ENCODE measurements at regions not wholly inside any gene's neighbourhood (a gene's known extent, or its start where the extent isn't known, plus 50 kb on each side); places are given as distances from the start of the nearest gene placed in this dataset.

DNA sequence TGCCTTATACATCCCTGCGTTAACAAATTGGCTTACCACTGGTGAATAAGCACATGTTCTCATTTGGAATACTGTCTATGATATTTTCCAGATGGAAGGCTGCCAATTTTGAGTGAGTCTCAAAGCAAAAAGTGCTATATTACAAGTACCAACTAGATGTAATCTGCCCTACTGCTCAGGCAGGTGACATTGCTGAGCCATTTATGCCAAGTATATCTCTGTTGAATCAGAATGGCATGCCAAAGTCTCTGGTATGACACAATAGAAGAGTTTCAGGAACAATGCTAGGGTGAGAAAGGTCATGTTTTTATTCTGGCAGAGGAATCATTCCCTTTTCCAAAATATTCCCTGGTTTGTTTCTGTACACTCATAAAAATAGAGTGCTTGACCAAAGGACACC, 356.5 kb downstream of the CDH9 start:
- DNase-seq (ENCODE audit: low read depth in 4 of 4, low spot score in 3 of 4), result no peak

DNA sequence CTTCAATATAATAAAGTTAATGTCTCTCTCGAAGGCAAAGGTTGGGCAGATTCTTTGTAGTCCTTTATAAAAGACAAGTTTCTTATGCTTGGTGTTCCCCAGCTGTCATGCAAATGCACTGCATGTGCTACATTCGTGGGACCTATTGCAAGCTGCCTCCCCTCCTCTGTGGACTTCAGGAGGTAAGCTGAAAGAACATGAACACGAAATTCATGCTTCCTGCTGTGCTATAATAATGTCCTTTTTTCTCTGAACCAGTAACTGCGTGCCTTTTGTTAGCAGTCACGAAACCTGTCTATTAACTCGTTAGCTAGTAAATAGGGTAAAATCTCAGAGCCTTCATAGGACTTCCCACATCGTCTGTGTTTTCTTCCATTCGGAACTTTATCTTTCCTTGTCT, 363.5 kb downstream of the CDH9 start:
- DNase-seq (ENCODE audit: low read depth in 4 of 4, low spot score in 3 of 4), result no peak

DNA sequence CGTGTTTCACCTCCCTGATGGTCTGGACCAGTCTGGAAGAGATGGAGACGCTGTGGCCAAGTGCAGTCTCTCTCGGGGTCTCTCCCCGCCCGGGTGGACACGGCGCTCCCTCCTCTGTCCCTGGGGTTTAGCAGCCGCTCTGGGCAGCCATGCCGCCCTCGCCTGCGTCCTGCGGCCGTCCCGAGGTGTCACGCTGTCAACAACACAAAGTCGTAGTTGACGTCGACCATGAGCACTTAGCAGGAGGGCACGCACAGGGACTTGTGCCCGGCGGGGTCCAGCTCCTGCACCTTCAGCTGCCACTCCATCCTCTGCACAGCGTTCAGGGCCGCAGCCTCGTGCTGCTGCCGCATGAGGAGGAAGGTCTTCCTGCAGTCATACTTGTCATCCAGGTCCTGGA, 368.9 kb downstream of the CDH9 start:
- no peak for DNase-seq (ENCODE audit: low read depth in 4 of 4, low spot score in 3 of 4)

DNA sequence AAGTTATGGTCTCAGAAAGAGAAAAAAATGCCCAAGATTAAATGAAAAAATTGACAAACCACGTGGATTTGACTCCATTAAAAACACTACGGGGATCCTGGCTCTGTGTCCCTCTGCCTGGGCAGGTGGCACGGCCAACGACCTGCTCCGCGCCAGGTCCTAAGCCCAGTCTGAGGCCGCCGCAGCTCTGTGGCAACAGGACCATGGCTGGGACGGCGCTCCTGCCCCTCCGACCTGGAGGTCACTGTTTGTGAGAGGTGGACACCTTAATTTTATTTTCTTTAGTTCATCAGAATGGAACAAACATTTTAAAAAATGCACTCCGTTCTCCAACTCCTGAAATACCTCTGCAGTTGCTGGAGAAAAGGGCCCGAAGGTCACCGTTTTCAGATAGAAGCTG, 369.4 kb downstream of the CDH9 start:
- DNase-seq (ENCODE audit: low read depth in 4 of 4, low spot score in 3 of 4), result no peak

DNA sequence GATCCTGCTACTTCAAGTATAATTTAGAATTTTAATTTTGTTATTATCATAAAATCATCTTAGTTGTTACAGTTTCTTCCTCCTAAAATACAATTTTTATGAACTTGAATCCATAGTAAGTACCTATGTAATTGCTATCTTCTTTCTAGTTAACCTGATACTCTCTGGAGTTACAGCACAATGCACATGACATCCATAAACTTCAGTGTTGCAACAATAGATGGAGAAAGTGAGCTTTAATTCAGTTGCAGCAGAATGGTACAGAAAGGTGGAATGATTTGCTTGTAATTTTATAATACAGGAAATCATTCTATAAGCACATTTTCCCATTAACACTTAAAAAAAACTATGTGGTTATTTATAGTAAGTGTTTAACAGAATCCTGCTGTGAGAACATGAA, 372.0 kb downstream of the CDH9 start:
- DNase-seq (ENCODE audit: low read depth in 4 of 4, low spot score in 3 of 4), result no peak

DNA sequence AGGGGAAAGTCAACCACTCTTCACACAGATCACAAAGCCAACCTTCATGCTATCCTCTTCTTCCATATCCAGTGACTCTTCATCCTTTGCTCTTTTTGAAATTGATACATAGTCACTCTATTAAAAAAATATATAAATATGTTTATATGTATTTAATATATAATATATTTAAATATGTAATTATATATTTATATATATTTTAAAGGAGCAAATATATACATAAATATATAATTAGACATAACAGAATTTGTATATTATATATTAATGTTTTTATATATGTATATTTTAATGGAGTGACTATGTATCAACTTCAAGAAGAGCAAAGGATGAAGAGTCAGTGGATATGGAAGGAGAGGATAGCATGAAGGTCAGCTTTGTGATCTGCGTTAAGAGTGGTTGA, 374.9 kb downstream of the CDH9 start:
- no peak for DNase-seq (ENCODE audit: low read depth in 4 of 4, low spot score in 3 of 4)

DNA sequence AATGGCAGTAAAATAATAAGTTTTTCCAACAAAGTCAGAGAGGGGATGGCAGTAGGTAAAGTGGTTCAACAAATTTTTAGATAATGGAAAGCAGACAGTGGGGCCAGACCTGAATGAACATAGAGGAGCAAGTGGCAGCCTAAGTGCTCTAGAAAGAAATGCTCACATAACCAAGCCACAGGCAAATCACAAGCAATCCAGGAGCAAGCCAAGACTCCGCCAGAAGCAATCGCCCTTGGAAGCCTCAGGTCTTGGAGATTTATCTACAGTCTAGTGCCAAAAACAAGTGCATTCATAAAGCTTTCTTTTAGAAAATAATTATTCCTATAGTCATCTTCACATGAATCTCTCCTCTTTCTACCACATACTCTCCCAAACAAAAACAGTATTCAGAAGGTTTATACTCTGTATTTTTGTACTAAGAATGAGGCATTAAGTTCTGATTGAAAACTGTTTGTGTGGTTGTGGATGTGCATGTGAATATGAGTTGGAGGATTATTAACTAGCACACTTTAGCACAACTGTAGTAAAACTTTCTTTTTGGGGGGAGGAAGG, 375.5 kb downstream of the CDH9 start:
- no peak for DNase-seq (ENCODE audit: low read depth in 4 of 4, low spot score in 3 of 4)

DNA sequence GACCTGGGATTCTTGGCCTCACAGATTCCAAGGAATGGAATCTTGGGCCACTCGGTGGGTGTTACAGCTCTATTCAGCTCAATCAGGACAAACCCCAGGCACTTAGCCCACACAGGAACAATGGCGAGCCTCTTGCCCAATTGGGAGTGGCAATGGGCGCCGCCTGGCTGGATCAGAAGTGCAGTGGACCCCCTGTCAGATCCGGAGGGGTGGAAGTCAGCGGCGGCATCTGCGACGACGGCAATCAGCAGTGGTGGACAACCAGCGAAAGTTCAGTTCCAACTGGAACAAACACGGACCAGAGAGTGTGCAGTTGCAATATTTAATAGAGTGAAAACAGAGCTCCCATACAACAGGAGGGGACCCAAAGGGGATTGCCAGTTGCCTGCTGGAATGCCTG, 378.3 kb downstream of the CDH9 start:
- no peak for DNase-seq (ENCODE audit: low read depth in 4 of 4, low spot score in 3 of 4)

DNA sequence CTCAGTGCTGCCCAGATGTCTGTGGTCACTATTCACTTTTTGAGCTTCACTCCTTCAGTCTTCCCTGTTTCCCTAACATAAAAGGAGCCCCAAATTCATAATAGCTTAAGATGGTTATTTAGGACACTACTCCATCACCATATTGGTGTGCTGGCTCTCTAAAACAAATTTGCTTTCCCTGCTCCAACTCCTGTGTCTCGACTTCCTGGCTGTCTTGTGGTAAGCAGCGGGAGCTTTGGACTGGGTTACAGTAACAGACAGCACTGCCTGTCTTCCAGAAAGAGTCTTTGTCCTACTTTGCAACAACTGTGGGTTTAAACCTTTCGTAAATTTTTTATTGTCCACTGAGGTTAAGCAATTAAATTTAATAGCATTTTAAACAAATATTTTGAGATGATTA, 389.4 kb downstream of the CDH9 start:
- no peak for DNase-seq (ENCODE audit: low read depth in 4 of 4, low spot score in 3 of 4)

DNA sequence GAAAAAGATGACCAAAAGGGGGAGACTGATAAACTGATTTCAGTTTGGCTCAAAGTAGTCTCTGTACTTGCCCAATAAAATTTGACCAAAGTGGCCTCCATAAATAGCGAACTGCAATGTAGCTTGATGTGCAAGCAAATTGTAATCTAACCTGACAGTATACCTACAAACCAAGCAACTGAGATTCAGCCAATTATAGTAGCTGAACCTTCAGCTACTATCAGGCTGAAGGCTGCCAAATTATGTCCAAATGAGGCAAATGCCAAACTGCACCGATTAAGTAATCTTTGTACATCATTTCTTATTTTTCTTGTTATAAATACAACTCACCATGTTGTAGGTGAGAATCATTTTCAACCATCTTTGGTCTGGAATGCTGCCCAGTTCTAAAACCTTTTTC, 390.6 kb downstream of the CDH9 start:
- DNase-seq (ENCODE audit: low read depth in 4 of 4, low spot score in 3 of 4), result no peak

DNA sequence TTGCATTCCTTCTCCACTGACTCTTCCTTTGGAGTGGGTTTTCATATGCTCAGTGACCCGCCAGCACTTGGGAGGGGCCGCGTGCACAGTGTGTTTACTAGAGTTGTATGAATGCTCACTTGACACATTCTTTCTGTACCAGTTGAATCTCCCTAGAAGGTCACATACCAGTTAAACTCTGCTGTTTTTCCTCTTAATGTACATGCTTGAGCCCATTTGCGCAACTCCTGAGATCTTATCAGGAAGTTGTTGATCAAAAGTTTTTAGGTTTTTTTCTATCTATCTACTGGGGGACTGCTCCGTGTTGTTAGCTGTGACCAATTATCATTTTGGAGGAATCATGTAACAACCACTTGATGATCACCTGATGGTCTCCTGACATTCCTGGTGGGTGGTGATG, 392.7 kb downstream of the CDH9 start:
- no peak for DNase-seq (ENCODE audit: low read depth in 4 of 4, low spot score in 3 of 4)

DNA sequence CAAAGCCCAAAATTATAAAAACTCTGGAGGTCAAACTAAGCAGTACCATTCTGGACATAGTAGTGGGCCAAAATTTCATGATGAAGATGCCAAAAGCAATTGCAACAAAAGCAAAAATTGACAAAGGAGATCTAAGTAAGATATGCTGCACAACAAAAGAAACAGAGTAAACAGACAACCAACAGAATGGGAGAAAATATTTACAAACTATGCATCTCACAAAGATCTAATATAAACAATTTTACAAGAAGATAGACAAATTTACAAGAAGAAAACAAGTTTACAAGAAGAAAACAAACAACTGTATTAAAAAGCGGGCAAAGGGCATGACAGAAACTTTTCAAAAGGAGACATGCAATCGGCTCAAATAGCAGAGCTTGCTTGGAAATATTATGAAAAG, 396.9 kb downstream of the CDH9 start:
- DNase-seq (ENCODE audit: low read depth in 4 of 4, low spot score in 3 of 4), result no peak

DNA sequence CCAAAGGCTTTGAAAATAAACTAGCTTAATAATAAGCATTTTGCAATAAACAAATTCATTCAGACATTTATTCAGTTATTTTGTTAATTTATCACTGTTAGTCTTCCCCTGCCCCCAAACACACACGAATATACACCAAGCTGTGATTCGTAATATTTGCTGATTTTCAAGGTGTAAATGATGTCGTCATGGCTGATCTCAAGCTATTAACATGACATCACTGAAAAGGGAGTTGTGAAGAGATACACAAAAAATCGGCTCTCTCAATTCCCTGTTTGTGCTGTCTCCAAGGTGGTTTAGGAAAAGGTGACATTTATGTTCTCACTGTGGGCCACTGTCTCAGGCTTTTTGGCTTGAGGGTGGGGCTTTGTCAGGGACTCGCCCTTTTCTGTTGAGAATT, 413.3 kb downstream of the CDH9 start:
- DNase-seq (ENCODE audit: low read depth in 4 of 4, low spot score in 3 of 4), result no peak

DNA sequence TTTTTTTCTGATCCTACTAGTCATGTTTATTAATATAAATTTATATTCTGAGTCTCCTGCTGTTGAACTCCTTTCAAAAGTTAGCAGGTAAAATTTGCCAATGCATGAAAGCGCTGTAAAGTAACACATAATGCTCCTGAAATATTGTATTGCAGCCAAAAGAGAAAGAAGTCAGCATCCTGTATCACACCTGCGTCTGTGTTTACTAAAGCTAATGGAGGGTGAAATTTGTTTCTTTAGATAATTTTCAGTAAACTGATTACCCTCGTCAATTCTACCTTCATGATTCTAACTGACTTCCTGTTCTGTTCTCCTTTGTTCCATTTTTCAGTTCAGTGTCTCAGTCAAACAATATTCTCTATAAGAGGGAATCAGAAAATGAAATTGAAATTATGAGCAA, 415.4 kb downstream of the CDH9 start:
- no peak for DNase-seq (ENCODE audit: low read depth in 4 of 4, low spot score in 3 of 4)

DNA sequence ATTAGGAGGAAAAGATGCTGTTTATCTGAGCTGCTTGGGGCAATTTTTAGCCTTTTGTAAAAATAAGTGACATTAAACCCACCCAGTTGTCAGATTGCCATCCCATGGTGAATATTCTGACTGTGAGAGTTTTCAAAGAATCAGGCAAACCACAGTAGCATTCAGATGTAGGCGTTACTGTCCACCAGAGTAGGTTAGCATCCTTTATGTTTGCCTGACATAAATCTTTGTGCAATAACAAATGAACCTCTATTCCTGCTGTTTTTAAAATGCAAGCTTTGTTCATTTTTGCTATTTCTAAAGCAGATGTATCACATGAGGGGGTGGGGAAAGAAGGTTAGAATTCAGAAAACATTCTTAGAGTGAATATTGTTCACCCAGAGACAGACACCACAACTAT, 427.8 kb downstream of the CDH9 start:
- DNase-seq (ENCODE audit: low read depth in 4 of 4, low spot score in 3 of 4), result no peak

DNA sequence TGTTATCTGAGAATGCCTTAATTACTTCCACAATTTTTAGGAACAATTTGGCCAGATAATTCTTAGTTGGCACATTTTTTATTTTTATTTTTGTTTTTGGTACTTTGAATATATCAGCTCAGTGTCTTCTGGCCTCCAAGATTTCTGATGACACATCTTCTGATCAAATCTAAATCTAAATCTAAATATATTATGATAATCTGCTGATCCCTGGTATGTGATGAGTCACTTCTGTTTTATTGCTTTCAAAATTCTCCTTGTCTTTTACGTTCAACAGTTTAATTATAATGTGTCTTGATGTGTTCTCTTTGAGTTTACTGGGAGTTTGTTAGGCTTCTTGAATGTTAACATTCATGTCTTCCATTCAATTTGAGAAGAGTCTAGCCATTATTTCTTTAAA, 436.8 kb downstream of the CDH9 start:
- no peak for DNase-seq (ENCODE audit: low read depth in 4 of 4, low spot score in 3 of 4)

DNA sequence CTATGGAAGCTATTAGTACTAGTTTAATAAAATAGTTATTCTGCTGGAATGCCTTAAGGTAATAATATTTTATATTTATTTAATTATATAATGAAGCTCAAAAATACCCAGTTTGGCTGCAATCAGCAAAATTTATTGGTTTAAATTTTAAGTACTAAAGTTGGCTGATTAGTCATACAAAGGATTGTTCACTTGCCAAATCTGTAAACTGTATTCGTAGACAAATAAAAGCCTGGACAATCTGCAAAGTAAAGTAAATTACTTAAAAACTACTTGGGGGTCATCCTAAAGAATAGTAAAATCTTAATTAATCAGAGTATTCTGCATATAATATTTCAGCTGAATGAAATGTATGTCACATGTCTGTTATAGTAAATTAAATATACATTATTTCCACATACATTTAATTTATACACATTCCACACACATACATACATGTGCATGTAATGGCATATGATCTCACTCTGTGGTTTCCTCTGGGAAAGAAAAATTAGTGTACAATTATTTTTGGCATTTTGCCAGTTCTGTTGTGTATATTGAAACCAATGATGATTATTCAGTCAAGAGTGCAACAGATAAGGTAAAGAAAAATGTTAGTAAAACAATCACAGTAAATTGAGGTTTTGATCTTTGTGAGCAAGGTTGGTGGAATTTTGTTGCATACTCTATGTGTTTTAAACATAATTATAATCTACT, 455.9 kb downstream of the CDH9 start:
- DNase-seq (ENCODE audit: low read depth in 4 of 4, low spot score in 3 of 4), result no peak

DNA sequence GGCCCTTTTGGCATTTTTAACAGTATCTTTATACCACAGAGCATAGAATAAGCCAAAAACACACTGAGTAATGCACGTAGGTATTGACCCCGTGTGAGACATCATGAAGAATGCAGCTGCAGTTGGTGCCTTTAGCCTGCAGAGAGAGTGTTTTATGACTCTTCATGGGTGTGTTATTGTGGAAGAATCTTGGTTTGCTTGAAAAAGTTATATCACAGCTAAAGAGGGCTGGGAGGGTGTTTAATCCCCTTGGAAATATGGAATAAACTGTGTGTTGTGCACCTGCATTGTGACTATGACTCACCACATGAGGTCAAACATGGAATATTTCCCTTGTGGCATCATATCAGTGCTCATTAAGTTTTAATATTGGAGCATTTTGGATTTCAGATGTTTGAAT, 458.7 kb downstream of the CDH9 start:
- no peak for DNase-seq (ENCODE audit: low read depth in 4 of 4, low spot score in 3 of 4)

DNA sequence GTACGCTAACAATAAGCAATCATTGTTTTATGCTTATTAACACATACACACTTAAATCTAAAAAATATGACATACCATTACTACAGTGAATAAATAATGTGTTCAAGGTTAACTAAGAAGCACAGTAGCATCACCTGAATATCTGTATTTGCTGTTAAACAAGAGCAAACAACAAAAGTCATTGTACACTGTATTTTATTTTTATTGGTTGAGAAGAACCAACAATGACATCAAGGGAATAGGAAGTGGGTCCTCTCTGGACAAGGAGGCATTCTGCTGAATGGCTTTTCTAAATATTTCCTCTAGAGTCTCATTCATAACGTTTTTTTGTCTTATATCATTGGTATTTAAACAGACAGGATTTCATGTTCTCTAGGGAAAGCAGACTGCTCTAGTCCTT, 460.4 kb downstream of the CDH9 start:
- DNase-seq (ENCODE audit: low read depth in 4 of 4, low spot score in 3 of 4), result no peak

DNA sequence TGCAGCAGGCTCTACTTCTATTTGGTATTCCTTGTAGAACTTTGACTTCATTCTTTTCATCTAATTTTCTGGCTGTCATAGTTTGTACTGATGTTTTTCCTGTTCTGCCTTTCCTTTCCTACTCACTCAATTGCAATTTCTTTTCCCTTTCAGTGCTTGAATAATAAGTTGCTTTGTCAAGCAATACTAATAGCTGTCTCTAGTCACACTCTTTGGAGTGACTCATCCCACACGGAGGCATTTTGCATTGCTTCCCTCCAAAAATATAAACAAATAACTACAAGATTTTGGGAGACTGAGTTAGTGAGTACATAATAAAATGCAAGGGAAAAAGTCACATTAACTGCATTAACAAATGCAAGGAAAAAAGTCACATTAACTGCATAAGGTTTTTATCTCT, 465.9 kb downstream of the CDH9 start:
- DNase-seq (ENCODE audit: low read depth in 4 of 4, low spot score in 3 of 4), result no peak

DNA sequence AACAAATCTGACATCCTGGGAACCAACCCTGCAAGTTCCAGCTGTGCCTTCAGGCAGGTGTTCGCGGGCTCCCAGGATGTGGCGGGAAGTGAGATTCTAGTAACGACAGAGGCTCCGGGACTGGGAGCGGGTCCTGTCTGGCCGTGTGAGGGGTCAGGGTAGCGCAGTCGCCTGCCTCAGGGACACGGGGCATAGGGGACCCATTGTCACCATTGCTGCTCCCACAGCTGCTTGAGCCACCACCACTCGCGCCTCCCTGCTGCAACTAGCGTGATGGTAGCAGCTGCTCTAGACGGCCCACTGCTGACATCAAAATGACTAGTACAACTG, 468.5 kb downstream of the CDH9 start:
- DNase-seq (ENCODE audit: low read depth in 4 of 4, low spot score in 3 of 4), result no peak

DNA sequence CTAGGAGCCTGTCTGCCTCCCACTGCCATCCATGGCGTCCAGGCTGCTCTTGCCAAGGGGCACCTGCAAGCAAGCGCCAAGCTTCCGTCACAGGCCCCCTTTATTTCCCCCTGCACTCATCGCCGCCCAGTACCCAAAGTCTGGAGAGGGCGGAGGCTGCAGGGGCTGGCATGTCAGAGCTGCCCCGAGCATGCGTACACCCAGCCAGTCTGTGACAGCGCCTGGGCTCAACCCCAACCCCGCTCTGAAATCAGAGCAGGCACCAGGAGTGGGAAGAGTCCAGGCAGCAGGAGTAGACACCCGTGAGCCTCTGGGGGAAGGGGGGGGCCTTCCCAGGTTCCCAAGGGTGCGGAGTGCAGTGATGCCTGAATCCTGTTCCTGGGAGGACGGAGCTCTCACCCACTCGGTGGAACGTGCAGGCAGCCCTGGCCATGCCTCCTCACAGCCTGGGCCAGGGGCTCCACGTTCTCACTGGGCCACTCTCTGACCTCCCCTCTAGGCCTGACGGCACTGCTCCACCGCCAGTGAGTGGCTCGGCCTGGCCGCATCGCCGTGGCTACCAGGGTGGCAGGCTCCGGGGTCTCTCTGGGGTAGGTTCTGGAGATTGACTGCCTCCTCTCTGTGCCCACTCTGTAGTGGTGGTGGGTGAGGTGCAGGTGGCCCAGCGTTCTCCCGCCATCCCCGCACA, 469.0 kb downstream of the CDH9 start:
- no peak for DNase-seq (ENCODE audit: low read depth in 4 of 4, low spot score in 3 of 4)

DNA sequence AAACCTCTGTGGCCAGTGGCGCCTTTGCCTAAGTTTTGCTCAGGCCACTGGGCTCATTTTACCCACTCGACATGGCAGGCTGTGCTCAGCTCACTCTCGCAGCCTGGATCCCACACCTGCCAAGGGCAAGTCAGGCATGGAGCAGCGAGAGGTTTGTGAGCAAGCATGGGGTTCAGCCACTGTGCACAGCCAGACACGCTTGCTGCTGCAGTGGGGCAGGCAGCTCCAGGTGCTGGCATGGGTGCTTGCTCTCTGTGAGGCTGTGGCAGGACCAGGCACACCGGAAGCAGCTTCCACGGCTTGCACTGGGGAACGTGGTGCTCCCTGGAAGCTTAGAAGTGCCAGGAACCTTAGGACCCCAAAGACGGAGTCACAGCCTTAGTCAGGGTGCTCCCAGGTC, 470.1 kb downstream of the CDH9 start:
- no peak for DNase-seq (ENCODE audit: low read depth in 4 of 4, low spot score in 3 of 4)
